GM12878 (cell line): ENCODE measurements at regions not wholly inside any gene's neighbourhood (a gene's known extent, or its start where the extent isn't known, plus 50 kb on each side); places are given as distances from the start of the nearest gene placed in this dataset.

ENCODE experiments used
- ATAC-seq: fragments of 200-7000 bp; cut with Tn5 transposase; 3 replicates; pipeline ENCODE4 v1.9.1; 2020; ENCODE audit warnings: mild to moderate bottlenecking, moderate library complexity
- BruUV-seq: library from RNA; stranded (reverse); fragments of 400-500 nt; replicated peaks from 2 replicates; lab custom pipeline; 2021; lab: Mats Ljungman, UMichigan
- CTCF ChIA-PET: fragments of 300-600 bp; sonication (Branson Sonifier 250); formaldehyde crosslinking; extraction: SDS; loops from one replicate; lab custom pipeline; 2021; ENCODE audit warnings: inconsistent platforms; lab: Yijun Ruan, JAX
- POLR2A ChIA-PET: fragments of 350-600 bp; formaldehyde crosslinking; extraction: SDS; loops from one replicate; lab custom pipeline; 2021; ENCODE audit warnings: inconsistent platforms; lab: Charles Lee
- RAD21 ChIA-PET: fragments of 300-600 bp; sonication (Branson Sonifier 250); formaldehyde crosslinking; loops from one replicate; lab custom pipeline; 2023; ENCODE audit warnings: antibody characterized with exemption; ENCODE audit not compliant: unreplicated experiment; lab: Charles Lee
- SMC1A ChIA-PET: fragments of 300-600 bp; sonication (Branson Sonifier 250); formaldehyde crosslinking; loops from one replicate; lab custom pipeline; 2023; ENCODE audit not compliant: unreplicated experiment, uncharacterized antibody; lab: Charles Lee
- DNase-seq: peaks from one replicate; pipeline ENCODE4 v3.0.0-alpha.2; 2011; ENCODE audit warnings: low read depth, low spot score
- FAIRE-seq: peaks from 3 replicates; lab custom pipeline; 2011; peaks lifted over from hg19 to GRCh38; lab: Jason Lieb, UNC
- H2AFZ ChIP-seq: 2 replicates; pipeline ENCODE4 v1.6.0; 2011; ENCODE audit warnings: low read depth, low read length, control low read depth; ENCODE audit not compliant: control insufficient read depth
- H3K27ac ChIP-seq: 2 replicates; pipeline ENCODE4 v1.5.1; 2011; ENCODE audit warnings: control low read depth; ENCODE audit not compliant: control insufficient read depth, insufficient read depth
- H3K27me3 ChIP-seq, 2 experiments: replicated peaks in 1 of 2; 2 replicates each; pipeline versions ENCODE4 v1.6.0 to v1.6.1; 2011; ENCODE audit warnings: low read length in 1 of 2; ENCODE audit not compliant: control insufficient read depth in 2 of 2, insufficient read depth in 2 of 2
- H3K36me3 ChIP-seq, 2 experiments: 2 replicates each; pipeline ENCODE4 v1.5.1; 2011; ENCODE audit warnings: low read length in 1 of 2; ENCODE audit not compliant: control insufficient read depth in 2 of 2, insufficient read depth in 2 of 2
- H3K4me1 ChIP-seq: 2 replicates; pipeline ENCODE4 v1.6.1; 2011; ENCODE audit warnings: mild to moderate bottlenecking, low read length, moderate library complexity, mixed read lengths; ENCODE audit not compliant: control insufficient read depth, insufficient read depth
- H3K4me2 ChIP-seq: 2 replicates; pipeline ENCODE4 v1.6.0; 2011; ENCODE audit warnings: control low read depth; ENCODE audit not compliant: control insufficient read depth, insufficient read depth
- H3K4me3 ChIP-seq: fragments of 200-600 bp; sonication (generic); 2 replicates; pipeline ENCODE4 v1.5.1; 2016
- H3K79me2 ChIP-seq: 2 replicates; pipeline ENCODE4 v1.6.0; 2011; ENCODE audit warnings: low read length; ENCODE audit not compliant: control insufficient read depth, insufficient read depth
- H3K9ac ChIP-seq: 2 replicates; pipeline ENCODE4 v1.8.0; 2011; ENCODE audit warnings: low read length, control low read depth, mixed read lengths; ENCODE audit not compliant: control insufficient read depth, insufficient read depth
- H3K9me3 ChIP-seq: replicated peaks from 3 replicates; pipeline ENCODE4 v1.5.1; 2011; ENCODE audit warnings: mild to moderate bottlenecking, low read length; ENCODE audit not compliant: control insufficient read depth, insufficient read depth
- H4K20me1 ChIP-seq: 2 replicates; pipeline ENCODE4 v1.6.0; 2011; ENCODE audit not compliant: control insufficient read depth, insufficient read depth
- BRCA1 ChIP-seq: IDR thresholded peaks from 2 replicates; pipeline ENCODE4 v1.6.1; 2011; ENCODE audit warnings: low read depth, low read length, improper control_type of control experiment
- CEBPB ChIP-seq, 2 experiments: fragments of 150-350 bp in 1 of 2; IDR thresholded peaks; 2 replicates each; pipeline ENCODE4 v1.6.1; 2012 to 2014; ENCODE audit warnings: low read depth in 2 of 2, low read length in 2 of 2, borderline replicate concordance in 1 of 2, inconsistent platforms in 1 of 2
- CHD1 ChIP-seq: IDR thresholded peaks from 2 replicates; pipeline ENCODE4 v1.6.1; 2012; ENCODE audit warnings: low read depth, low read length, improper control_type of control experiment
- ESRRA ChIP-seq: IDR thresholded peaks from 2 replicates; pipeline ENCODE4 v1.6.1; 2012; ENCODE audit warnings: mild to moderate bottlenecking, low read length, improper control_type of control experiment
- ETV6 ChIP-seq, 2 experiments: fragments of 450-650 bp in 1 of 2; IDR thresholded peaks in 1 of 2; conservative IDR thresholded peaks in 1 of 2; 2 replicates each; pipeline ENCODE4 v1.6.1; 2014; ENCODE audit warnings: antibody characterized with exemption in 1 of 2, borderline replicate concordance in 1 of 2, low read depth in 1 of 2, mild to moderate bottlenecking in 1 of 2, moderate library complexity in 1 of 2
- KDM1A ChIP-seq: fragments of 200-600 bp; sonication (generic); IDR thresholded peaks from 2 replicates; pipeline ENCODE4 v1.6.1; 2016; ENCODE audit warnings: borderline replicate concordance
- POLR2AphosphoS2 ChIP-seq: IDR thresholded peaks from 2 replicates; pipeline ENCODE4 v1.6.1; 2011; ENCODE audit warnings: low read depth, mild to moderate bottlenecking, low read length, improper control_type of control experiment, moderate library complexity
- SMAD5 ChIP-seq: IDR thresholded peaks from 2 replicates; pipeline ENCODE4 v1.6.1; 2016; ENCODE audit warnings: antibody characterized with exemption, low read depth
- SMC3 ChIP-seq: IDR thresholded peaks from 2 replicates; pipeline ENCODE4 v1.6.1; 2011; ENCODE audit warnings: low read length, improper control_type of control experiment, borderline replicate concordance
- SREBF2 ChIP-seq: IDR thresholded peaks from 2 replicates; pipeline ENCODE4 v1.6.1; 2012; ENCODE audit warnings: mild to moderate bottlenecking, low read length
- SRF ChIP-seq, 2 experiments: IDR thresholded peaks; 2 replicates each; pipeline ENCODE4 v1.6.1; 2011; ENCODE audit warnings: low read depth in 2 of 2, low read length in 2 of 2, mild to moderate bottlenecking in 1 of 2, moderate library complexity in 1 of 2
- STAT3 ChIP-seq: IDR thresholded peaks from 2 replicates; pipeline ENCODE4 v1.6.1; 2011; ENCODE audit warnings: low read depth, low read length, improper control_type of control experiment
- SUZ12 ChIP-seq: fragments of 200-600 bp; sonication (generic); IDR thresholded peaks from one replicate; pipeline ENCODE4 v1.6.1; 2018; ENCODE audit warnings: antibody characterized with exemption, mild to moderate bottlenecking; ENCODE audit not compliant: unreplicated experiment
- ZNF207 ChIP-seq: fragments of 450-650 bp; IDR thresholded peaks from 2 replicates; pipeline ENCODE4 v1.6.1; 2014; ENCODE audit warnings: antibody characterized with exemption, mild to moderate bottlenecking, borderline replicate concordance
- WGBS: methylation state at CpG from one replicate; pipeline ENCODE4 v1.1.6; 2016; ENCODE audit warnings: low lambda C conversion rate; ENCODE audit not compliant: insufficient replicate concordance, insufficient coverage; ENCODE audit errors: missing lambda C conversion rate; 5-methylcytosine and 5-hydroxymethylcytosine counted together
- in situ Hi-C: fragments of 300-500 bp; cut with MboI; formaldehyde crosslinking; loops from 9 replicates; pipeline ENCODE4 v1.14.3; 2018; ENCODE audit warnings: mixed read lengths
- intact Hi-C: fragments of 100-400 bp; cut with micrococcal nuclease; formaldehyde crosslinking; loops from one replicate; pipeline ENCODE4 v1.14.2; 2022; ENCODE audit not compliant: unreplicated experiment
- TF ChIP-seq, protein P1 (sequence below): fragments of 450-650 bp; IDR thresholded peaks from 2 replicates; pipeline ENCODE4 v1.6.1; 2017; ENCODE audit warnings: antibody characterized with exemption, mild to moderate bottlenecking, moderate library complexity
- TF ChIP-seq, protein P2 (sequence below): IDR thresholded peaks from 2 replicates; pipeline ENCODE4 v1.6.1; 2012; ENCODE audit warnings: low read depth, low read length, improper control_type of control experiment
- TF ChIP-seq, protein P3 (sequence below): fragments of 450-650 bp; IDR thresholded peaks from 2 replicates; pipeline ENCODE4 v1.6.1; 2014; ENCODE audit warnings: mild to moderate bottlenecking
- TF ChIP-seq, protein P4 (sequence below): fragments of 450-650 bp; formaldehyde crosslinking; IDR thresholded peaks from 2 replicates; pipeline ENCODE4 v1.5.0; 2022; ENCODE audit warnings: mild to moderate bottlenecking, missing genetic modification characterization

DNA sequence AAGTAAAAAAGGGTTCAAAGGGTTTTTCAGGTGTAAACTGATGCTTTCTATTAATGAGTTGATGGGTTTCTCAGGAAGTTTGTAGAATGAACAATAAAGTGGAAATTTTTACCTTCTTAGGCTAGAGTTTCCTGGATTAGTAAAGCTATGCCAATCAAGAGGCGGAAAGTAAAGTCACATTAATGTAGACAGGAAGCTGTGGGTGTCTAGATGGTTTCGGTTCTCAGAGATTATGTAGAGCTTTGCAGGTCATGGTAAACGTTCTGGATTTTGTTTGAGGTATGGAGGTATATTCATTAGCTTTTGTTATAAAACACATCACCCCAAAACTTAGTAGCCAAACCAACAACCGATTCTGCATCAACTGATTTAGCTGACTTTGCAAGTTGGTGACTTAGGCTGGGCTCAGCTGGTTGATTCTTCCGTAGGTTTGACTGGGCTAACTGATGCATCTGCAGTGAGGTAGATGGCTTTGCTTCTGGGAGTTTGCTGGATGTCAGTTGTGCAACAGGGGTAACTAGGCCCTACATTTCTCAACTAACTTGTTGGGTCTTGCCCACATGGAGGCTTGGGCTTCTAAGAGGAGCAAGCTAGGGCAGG, 273.8 kb downstream of the MSX2 start:
- RAD21 ChIA-PET = no interaction called here
- Histone ChIP-seq H3K4me3 (no peak overlapping the region), H3K4me2 (no peak overlapping the region), H3K9me3 (no peaks in the 10 kb centered on the region; the same call in 2 of the 3 replicates), H3K27ac (no peak overlapping the region), H3K27me3 (no peaks in the 10 kb centered on the region), H3K79me2 (no peaks in the 10 kb centered on the region), H2AFZ (no peak overlapping the region), H3K9ac (no peak overlapping the region), H3K36me3 (no peaks in the 10 kb centered on the region), H3K4me1 (no peaks in the 10 kb centered on the region), H4K20me1 (no peaks in the 10 kb centered on the region)
- WGBS = 8% methylated on average over 5 of the region's 5 CpGs
- SMC1A ChIA-PET = interaction anchor here (0.9 kb wide), 1 partner anchor 8 kb away, joined by 3 read pairs; no protein-coding TSS in a partner anchor
- ATAC-seq (no peak), DNase-seq (no peak), FAIRE-seq (no peak)
- in situ Hi-C loops (no loop called here), intact Hi-C loops (no loop called here)
- BruUV-seq = no TSS peak
- POLR2A ChIA-PET = no interaction called here
- CTCF ChIA-PET = no interaction called here
- TF ChIP-seq SUZ12 = no peak
- TF ChIP-seq SMC3 = no peak
- TF ChIP-seq ZNF207 = no peak
- TF ChIP-seq KDM1A = no peak
- TF ChIP-seq SRF (IDR thresholded peaks at IDR 0.05; ENCODE audit: low read depth in 2 of 2, low read length in 2 of 2) = no peak
- TF ChIP-seq, protein P1, sequence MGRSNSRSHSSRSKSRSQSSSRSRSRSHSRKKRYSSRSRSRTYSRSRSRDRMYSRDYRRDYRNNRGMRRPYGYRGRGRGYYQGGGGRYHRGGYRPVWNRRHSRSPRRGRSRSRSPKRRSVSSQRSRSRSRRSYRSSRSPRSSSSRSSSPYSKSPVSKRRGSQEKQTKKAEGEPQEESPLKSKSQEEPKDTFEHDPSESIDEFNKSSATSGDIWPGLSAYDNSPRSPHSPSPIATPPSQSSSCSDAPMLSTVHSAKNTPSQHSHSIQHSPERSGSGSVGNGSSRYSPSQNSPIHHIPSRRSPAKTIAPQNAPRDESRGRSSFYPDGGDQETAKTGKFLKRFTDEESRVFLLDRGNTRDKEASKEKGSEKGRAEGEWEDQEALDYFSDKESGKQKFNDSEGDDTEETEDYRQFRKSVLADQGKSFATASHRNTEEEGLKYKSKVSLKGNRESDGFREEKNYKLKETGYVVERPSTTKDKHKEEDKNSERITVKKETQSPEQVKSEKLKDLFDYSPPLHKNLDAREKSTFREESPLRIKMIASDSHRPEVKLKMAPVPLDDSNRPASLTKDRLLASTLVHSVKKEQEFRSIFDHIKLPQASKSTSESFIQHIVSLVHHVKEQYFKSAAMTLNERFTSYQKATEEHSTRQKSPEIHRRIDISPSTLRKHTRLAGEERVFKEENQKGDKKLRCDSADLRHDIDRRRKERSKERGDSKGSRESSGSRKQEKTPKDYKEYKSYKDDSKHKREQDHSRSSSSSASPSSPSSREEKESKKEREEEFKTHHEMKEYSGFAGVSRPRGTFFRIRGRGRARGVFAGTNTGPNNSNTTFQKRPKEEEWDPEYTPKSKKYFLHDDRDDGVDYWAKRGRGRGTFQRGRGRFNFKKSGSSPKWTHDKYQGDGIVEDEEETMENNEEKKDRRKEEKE = no peak
- TF ChIP-seq ETV6 (conservative IDR thresholded peaks at IDR 0.05 in 1 of 2, IDR thresholded peaks at IDR 0.05 in 1 of 2; ENCODE audit: borderline replicate concordance in 1 of 2, low read depth in 1 of 2) = no peak
- TF ChIP-seq POLR2AphosphoS2 = no peak
- TF ChIP-seq CHD1 = no peak
- TF ChIP-seq BRCA1 = no peak
- no peak for TF ChIP-seq SREBF2
- TF ChIP-seq SMAD5 = no peak
- TF ChIP-seq, protein P2, sequence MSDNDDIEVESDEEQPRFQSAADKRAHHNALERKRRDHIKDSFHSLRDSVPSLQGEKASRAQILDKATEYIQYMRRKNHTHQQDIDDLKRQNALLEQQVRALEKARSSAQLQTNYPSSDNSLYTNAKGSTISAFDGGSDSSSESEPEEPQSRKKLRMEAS = no peak
- TF ChIP-seq, protein P3, sequence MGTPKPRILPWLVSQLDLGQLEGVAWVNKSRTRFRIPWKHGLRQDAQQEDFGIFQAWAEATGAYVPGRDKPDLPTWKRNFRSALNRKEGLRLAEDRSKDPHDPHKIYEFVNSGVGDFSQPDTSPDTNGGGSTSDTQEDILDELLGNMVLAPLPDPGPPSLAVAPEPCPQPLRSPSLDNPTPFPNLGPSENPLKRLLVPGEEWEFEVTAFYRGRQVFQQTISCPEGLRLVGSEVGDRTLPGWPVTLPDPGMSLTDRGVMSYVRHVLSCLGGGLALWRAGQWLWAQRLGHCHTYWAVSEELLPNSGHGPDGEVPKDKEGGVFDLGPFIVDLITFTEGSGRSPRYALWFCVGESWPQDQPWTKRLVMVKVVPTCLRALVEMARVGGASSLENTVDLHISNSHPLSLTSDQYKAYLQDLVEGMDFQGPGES = no peak
- TF ChIP-seq, protein P4, sequence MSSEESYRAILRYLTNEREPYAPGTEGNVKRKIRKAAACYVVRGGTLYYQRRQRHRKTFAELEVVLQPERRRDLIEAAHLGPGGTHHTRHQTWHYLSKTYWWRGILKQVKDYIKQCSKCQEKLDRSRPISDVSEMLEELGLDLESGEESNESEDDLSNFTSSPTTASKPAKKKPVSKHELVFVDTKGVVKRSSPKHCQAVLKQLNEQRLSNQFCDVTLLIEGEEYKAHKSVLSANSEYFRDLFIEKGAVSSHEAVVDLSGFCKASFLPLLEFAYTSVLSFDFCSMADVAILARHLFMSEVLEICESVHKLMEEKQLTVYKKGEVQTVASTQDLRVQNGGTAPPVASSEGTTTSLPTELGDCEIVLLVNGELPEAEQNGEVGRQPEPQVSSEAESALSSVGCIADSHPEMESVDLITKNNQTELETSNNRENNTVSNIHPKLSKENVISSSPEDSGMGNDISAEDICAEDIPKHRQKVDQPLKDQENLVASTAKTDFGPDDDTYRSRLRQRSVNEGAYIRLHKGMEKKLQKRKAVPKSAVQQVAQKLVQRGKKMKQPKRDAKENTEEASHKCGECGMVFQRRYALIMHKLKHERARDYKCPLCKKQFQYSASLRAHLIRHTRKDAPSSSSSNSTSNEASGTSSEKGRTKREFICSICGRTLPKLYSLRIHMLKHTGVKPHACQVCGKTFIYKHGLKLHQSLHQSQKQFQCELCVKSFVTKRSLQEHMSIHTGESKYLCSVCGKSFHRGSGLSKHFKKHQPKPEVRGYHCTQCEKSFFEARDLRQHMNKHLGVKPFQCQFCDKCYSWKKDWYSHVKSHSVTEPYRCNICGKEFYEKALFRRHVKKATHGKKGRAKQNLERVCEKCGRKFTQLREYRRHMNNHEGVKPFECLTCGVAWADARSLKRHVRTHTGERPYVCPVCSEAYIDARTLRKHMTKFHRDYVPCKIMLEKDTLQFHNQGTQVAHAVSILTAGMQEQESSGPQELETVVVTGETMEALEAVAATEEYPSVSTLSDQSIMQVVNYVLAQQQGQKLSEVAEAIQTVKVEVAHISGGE (CRISPR knock-in tag) = no peak
- TF ChIP-seq ESRRA = no peak
- no peak for TF ChIP-seq CEBPB (IDR thresholded peaks at IDR 0.05; ENCODE audit: borderline replicate concordance in 1 of 2, low read depth in 2 of 2, low read length in 2 of 2)
- TF ChIP-seq STAT3 = no peak
